SIG-M5 treated with dmso at 0.1 percent for 504 hours (cell line): ENCODE measurements at regions not wholly inside any gene's neighbourhood (a gene's known extent, or its start where the extent isn't known, plus 50 kb on each side); places are given as distances from the start of the nearest gene placed in this dataset.

Experiments
- DNase-seq: peaks from one replicate; lab custom pipeline; 2025; ENCODE audit not compliant: unreplicated experiment; lab: John Stamatoyannopoulos, UW

DNA sequence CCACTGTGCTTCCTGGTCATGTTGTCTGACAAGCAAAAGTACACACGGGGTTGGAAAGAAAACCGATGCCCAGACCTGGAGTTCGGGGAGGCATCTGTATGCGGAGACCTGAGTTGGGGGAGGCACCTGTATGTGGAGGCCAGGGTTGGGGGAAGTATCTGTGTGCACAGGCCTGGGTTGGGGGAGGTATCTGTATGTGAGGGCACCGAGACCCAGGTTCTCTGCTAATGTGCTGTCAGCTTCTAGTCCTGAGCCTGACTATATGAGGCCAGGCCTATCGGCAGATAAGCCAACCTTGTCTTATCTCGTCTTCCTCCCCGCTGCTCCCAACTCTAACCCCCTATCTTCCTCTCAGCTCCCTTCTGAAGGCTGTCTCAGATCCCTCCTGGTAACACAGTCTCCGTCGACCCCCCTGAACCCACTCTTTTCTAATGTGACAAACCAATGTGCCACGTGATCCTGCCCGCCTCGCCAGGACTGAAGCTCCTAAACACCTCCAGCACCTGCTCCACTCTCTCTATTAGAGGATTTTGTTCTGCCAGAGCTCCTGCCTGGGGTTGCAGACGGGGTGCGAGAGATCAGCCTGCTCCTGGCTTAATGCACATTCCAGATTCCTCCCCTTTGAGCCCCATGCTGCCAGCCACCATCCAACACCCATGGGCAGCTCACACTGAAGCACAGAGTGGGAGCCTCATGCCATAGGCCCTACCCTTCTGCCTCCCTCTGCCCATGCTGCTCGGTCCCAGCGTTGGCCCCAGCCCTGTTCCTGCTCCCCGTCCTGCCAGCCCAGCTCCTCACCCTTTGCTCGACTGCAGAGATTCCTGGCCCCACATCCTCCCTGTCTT, 188.4 kb downstream of the SH3BP4 start:
- no peak for DNase-seq

DNA sequence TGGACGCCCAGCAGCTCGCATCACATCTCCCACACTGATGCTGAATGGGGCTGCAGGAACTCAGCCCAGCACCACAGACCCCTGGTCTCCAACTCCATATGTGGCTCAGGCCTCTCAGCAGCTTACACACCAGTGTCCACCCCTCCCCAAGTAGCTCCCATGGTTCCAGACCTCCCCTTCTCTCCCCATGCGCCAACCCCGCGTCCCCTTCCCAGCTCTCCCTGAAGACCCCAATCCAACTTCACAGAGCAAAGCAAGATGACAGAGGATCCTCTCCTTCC, 188.9 kb downstream of the SH3BP4 start:
- DNase-seq, result no peak

DNA sequence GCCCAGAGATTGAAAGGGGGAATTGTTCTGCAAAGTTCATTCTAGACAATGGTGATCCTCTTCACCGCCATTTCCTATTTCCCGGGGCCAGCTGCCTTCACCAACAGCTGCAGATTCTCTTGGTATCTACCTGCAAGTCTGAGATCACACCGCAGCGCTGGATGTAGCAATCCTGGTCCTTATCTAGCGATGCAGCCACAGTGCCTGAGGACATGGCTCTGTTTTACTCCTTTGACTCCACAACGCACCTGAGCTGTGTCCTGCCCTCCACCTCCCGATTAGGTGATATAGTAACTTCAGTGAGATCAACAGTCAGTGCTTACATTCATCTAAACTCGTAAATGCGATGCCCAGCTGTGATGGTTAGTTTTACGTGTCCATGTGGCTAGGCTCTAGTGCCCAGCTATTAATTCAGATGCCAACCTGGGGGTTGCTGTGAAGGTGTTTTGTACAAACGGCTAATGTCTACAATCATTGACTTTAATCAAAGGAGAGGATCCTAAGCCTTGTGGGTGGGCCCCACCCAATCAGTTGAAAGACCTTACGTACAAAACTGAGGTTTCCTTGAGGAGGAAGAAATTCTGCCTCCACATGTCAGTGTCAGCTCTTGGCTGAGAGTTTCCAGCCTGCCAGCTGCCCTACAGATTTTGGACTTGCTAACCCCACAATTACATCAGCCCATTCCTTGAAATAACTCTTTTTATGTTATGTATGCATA, 189.8 kb downstream of the SH3BP4 start:
- no peak for DNase-seq

DNA sequence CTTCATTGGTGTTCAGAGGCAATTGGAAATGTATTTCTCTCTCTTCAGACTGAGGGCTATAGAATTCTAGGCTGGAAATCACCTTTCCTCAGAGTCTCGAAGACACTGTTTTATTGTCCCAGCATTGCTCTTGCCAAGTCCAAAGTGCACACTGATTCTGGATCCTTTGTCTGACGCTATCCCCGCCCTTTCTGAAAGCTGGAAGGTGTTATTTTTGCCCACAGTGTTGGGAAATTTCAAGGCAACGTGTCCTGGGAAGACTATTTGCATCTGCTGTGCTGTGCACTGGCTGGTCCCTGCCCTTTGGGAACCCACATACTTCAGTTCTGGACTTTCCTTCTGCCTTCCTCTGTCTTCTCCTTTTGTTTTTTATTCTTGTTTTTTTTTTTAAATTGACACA, 190.8 kb downstream of the SH3BP4 start:
- no peak for DNase-seq

DNA sequence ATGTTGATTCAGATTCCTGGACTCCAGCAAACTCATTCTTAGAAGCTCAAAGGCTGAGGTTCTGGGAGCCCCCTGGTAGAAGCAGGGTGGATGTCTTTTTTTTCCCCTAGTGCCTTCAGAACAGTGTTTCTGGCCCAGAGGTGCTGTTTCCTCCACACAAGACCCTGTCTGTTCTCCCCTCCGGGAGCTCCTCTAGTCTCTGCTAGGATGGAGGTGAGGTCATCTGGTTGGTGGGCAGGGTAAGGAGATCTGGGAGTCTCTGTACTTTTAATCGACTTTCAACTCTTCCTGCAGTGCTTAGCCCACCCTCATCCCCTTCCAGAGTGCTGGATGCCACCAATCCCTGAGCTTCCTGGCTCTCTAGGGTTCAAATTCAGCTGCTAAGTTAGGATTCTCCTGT, 192.0 kb downstream of the SH3BP4 start:
- no peak for DNase-seq

DNA sequence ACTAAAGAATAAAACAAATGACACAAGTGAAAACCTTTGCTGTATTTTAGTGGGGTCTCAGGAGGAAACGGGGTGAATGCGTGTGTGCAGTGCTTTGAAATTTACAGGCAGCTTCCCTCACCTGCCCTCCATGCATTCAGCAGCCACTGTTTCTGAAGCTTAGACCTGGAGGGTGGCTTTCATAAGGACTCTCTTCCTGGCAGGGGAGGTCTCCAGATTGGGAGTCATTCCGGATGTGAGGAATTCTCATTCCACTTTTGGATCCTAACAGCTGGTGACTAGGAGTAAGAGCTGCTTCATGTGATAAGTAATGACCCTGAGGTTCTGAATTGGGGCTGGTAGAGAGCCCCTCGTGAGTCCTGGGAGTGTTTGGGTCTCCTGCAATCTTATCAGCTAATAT, 192.5 kb downstream of the SH3BP4 start:
- DNase-seq, result no peak

DNA sequence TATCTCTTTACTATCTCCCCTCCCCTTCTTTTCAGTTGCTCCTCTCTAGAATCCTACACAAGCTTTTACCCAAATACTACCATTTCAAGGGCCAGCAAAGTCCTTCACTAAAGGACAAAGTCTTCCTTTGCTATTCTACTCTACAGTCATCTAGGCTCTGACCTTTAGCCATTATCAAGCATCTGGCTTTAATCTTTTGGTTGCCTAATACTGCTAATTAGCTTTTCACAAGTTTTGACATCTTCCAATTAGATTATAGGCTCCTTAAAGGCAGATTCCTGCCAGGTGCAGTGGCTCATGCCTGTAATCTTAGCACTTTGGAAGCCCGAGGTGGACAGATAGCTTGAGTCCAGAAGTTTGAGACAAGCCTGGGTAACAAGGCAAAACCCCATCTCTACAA, 194.4 kb downstream of the SH3BP4 start:
- no peak for DNase-seq

DNA sequence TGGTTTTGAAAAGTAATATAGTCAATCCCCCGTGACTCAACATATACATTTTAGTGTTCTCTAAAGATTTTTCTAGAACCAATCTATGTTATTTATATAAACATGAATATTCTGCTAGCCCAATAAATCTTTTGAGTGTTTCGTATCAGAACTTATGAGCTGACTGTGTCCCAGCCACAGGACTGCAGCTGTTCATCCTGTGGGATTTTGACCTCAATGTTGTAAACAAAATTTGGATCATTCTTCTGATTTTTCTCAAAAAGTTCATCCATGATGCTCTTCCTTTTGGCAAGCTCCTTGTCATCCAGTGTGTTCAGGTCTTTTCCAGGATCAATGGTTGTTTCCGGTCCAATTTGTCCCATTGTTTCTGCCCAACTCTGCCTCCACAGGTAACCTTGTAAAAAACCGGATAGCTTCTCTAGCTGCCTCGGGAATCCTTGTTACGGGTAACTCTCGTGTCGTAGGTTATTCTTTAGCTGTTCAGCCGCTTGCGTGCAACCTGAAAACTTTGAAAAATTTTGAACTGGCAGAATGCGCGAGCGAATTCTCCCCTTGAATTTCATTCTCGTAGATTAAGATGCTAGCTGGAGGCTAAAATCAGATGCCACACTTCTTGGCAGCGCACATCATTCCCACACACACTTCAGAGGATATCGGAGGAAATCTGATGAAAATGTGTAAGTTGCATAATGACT, 195.2 kb downstream of the SH3BP4 start:
- no peak for DNase-seq

DNA sequence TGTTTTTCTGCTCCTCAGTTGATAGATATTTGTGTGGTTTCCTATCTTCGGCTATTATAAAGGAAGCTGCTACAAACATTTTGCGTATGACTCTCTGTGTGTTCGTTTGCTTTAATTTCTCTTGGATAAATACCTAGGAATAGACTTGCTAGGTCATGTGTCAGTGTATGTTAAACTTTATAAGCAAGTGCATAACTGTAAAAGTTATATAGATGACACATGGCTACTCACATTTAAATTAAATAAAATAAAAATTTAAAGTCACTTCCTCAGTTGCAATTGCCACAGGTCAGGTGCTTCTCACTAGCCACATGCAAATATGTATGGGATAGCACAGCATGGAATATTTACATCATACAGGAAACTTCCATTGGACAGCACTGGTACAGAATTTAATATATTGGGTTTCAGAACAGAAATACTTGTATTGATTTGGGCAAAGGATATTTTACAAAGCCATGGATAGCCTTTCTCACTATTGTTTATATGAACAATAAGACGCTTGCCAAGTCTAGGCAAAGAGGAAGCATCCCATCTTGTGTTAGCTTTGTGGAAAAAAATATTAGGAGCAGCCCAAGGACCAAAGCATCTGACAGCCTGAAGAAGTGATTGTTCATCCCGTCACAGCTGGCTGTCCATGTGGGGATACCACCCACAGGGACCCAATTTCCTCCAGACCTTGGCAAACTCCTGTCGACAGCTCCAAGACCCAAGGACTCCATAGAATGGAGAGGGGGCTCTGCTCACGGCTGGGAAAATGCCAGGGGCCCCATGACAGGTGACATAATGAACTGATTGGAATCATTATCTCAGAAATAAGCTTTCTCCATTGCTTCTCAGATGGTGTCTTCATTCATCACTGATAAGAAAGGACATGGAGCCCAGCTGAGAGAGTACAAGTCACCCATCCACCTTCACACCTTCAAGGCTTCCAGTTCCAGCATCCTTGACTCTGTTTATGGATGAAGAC, 196.7 kb downstream of the SH3BP4 start:
- no peak for DNase-seq

DNA sequence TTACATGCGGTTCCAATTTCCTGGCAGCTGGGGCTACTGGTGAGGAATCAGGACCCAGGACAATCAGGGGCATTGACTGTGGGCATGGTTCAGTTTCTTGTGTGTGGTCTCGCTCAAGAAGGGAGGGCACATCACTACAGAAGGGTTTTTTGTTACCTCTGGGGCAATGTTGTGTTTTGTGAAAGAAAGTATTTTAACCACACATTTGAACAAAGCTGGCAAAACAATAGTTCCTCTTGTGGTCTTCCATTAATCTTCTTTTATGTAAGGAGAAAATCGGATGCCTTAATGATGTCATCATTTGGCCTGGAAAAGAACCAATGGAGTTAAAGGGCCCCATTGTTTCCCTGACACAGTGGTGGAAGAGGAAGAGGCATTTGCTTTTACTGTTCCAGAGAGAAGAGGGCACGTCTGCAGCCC, 197.4 kb downstream of the SH3BP4 start:
- no peak for DNase-seq

DNA sequence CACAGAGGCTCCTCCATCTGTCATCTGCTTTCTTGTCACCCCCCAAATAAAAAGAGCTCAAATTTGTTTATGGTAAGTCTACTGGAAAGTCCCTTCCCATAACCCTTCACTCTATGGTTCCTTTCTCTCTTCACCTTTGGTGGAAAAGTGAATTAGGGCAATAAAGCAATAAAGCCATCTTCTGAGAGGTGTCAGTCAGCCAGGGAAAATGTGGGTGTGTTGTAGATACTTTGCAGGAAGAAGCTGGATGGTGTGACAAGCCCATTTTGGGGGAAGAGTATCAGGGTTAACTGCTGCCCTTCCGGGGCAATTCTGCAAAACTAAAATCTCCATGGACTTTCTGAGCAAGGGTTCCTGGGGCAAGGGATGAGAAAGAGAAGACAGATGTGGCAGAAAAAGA, 197.9 kb downstream of the SH3BP4 start:
- DNase-seq, result no peak

DNA sequence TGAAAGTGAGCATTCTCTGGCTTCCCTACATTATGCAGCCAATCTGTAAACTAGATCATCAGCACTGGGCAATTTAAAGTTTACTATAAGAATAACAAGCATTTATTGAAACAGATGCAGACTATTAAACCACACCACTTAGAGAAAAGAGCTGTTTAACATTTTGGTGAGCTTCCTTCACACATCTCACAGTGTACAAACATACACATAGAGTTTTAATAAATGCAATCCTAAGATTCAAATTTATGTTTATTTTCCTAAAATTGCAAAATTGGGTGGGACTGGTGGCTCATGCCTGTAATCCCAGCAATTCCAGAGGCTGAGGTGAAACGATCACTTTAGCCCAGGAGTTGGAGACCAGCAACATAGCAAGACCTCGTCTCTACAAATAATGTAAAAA, 199.3 kb downstream of the SH3BP4 start:
- no peak for DNase-seq

DNA sequence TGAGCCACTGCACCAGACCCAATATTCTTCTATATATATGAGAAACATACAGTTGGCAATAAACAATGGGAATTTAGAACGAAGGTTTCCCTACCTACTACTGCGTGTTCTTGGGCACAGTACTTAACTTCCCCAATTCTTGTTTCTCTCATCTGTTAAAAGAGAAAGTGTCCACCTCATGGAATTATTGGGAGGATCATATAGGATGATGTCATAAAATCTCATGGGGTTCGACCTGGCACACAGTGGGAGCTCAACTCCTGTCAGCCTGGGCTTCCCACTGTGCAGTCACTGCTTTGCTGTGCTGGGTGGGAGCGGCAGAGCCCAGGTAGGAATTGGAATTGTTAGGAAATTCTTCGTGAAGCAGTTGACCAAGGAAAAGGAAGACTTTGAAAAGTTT, 203.3 kb downstream of the SH3BP4 start:
- DNase-seq, result no peak

DNA sequence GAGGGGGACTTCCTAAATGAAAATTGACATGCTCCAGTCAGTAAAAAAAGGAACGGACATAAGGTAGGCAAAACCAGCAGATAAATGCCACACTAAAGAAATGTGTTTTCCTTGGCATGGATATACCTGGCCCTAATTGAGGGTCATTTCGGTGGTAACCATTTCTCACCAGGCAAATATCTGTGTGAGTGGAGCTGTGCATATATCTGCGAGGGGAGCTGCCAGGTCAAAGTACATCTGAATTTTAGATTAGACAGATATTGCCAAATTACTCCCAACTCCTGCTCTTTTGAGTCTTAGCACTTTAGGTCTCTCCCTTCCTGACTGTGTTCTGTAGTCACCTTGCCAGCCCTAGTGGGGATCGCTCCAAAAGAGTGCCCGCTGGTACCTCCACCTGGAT, 204.2 kb downstream of the SH3BP4 start:
- no peak for DNase-seq

DNA sequence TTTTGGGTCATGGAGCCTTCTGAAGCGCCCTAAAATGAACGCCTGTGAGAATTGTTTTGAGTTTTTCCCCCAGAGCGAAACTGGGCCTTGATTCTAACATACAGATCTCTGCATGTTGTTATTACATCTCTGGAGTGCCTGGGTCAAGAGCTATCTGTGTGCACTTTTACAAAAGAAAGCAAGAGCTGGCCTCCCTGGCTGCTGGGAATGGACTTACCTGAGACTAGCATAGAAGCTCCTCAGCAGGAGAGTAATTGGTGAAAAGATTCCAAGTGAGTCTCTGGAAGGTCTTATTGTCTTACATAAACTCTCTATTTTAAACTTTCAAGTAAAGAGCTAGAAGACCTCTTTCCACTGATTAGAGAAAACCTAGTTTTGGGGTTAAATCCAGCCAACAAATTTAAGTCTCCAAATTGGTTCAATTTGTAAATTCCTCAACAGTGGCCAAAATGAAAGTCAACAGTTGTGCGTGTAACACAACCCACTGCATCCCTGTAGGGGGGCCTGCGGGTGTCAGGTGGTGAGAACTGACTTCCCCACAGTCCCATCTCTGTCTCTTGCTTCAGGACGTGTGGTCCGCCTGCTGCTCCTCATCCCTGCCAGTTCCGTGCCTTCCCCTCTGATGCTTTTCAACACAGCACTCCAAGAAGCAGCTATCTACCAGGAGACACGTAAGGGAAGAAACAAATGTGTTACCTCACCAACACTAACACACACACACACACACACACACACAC, 206.1 kb downstream of the SH3BP4 start:
- no peak for DNase-seq

DNA sequence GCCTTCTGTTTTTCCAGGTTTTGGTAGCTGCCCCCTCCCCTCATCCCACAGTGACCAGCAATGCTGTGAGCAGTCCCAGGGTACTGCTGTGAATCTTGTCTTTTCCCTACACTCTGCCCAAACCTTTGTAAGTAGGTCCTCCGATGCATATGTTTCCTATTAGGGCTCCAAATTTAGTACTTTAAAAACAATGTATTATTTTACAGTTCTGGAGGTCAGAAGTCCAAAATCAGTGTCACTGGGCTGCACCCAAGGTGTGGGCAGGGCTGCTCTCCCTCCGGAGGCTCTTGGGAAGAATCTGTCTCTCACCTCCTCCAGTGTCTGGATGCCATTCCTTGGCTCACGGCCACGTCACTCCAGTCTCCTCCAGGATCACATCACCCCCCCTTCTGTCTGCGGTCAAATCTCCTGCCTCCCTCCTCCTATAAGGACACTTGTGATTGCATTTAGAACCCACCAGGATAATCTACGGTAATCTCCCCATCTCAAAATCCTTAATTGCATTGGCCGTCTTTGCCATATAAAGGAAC, 208.5 kb downstream of the SH3BP4 start:
- no peak for DNase-seq

DNA sequence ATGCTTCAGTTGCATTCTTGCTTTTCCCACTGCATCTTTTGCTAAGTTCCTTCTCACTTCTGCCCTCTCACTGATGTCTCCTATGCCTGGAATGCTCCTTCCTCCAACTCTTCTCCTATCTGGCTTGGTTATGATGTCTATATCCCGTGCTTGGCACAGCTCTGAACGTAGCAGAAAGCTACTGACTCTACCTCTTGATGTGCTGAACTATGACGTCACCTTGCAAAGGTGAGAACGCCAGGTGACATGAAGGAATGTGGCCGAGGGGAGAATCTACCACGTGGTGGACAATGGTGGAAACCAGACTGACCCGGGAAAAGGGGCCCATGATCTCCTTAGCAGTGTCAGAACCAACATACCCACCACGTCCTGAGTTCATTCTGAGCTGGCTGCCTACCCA, 209.7 kb downstream of the SH3BP4 start:
- DNase-seq, result no peak

DNA sequence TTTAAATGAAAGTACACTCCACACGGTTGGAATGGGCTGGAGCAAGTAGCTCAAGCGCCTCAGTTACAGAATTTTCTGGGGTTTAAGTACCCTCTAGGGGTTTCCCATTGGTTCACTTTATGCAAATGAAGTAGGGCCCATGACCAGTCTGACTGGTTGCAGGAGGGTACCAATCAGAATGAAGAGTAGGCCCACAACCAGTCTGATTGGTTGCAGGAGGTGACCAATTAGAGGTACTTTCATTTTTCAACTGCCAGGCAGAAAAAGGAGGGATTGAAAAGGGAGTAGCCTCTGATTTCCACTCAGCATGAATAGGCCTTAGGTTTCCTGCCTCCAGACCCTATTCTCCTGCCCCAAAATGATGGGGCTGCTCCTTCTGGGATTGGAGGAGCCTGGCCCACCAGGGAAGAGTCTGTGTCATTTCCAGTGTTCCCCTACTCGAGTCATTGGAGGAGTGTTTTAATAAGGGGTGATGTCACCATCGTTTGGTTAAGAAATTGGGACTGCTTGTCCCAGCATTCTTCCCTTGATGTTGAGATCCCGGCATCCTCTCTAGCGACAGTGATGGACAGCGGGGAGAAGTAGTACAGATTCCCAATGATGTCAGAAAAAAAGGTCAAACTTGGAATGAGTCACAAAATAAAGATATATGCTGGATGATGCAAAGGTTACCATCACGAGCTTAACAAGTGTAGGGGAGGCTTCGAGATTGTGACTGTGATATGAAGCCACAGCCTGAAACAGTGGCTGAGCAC, 210.4 kb downstream of the SH3BP4 start:
- DNase-seq, result no peak

DNA sequence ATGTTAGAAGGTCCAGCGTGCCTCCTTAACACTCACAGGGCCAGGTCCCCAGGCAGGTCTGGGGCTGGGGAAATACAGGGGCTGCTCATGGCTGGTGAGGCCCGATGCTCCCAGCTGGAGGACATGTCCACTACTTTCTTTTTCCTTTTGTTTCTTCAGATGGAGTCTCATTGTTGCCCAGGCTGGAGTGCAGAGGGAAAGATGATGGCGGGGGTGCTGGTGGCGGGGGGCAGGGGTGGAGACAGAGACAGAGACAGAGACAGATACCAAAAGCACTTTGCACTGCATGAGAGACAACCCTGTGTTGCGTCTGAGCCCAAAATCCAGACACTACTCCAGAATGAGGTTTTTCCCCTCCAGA, 211.0 kb downstream of the SH3BP4 start:
- DNase-seq, result no peak

DNA sequence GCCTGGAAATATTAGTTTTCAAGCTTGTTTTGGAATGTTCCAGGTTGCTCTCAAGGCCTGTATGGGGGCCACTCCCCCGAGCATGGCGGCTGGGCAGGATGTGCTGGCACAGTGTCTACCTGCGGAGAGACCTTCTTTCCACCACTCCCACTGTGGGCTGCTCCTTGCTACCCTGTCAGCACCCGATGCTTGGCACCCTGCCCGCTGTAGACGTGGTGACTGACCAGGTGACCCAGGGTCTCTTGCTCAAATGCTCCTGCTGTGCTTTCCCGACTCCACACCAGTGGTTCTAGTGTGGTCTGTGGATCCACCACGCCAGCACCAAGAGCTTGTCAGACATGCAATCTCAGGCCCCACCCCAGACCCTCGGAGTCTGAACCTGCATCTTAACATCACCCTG, 213.3 kb downstream of the SH3BP4 start:
- DNase-seq, result no peak
